ENCODE measurements at regions not wholly inside any gene's neighbourhood (a gene's known extent, or its start where the extent isn't known, plus 50 kb on each side); places are given as distances from the start of the nearest gene placed in this dataset.

GRCh38 chr2:111652681-111653080 is 231.3 kb downstream of the ANAPC1 start:
- Histone ChIP-seq H3K4me3 (no peak overlapping the region), H3K9me3 (peaks cover 0 to 1% (median under 1%) of the 10 kb centered on the region in 4 donors), H3K36me3 (no peaks in the 10 kb centered on the region), H3K27ac (no peak overlapping the region), H3K4me1 (no peaks in the 10 kb centered on the region), H3K27me3 (no peaks in the 10 kb centered on the region)
- intact Hi-C loops (cut with DNase I; ENCODE audit: low total_unique reads), result no loop called here
- TF ChIP-seq POLR2A (IDR thresholded peaks at IDR 0.05), result no peak
- TF ChIP-seq, protein P1, sequence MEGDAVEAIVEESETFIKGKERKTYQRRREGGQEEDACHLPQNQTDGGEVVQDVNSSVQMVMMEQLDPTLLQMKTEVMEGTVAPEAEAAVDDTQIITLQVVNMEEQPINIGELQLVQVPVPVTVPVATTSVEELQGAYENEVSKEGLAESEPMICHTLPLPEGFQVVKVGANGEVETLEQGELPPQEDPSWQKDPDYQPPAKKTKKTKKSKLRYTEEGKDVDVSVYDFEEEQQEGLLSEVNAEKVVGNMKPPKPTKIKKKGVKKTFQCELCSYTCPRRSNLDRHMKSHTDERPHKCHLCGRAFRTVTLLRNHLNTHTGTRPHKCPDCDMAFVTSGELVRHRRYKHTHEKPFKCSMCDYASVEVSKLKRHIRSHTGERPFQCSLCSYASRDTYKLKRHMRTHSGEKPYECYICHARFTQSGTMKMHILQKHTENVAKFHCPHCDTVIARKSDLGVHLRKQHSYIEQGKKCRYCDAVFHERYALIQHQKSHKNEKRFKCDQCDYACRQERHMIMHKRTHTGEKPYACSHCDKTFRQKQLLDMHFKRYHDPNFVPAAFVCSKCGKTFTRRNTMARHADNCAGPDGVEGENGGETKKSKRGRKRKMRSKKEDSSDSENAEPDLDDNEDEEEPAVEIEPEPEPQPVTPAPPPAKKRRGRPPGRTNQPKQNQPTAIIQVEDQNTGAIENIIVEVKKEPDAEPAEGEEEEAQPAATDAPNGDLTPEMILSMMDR (IDR thresholded peaks at IDR 0.05), result no peak
- no peak for TF ChIP-seq POLR2AphosphoS5 (IDR thresholded peaks at IDR 0.05)
- TF ChIP-seq EP300 (IDR thresholded peaks at IDR 0.05), result no peak
- no peak for DNase-seq
- WGBS, 5 donors, result 22 to 56% (median 46%) methylated on average over 1 of the region's 1 CpG

- H3K4me3 ChIP-seq, result no peak overlapping the region
- no peaks in the 10 kb centered on the region for H3K36me3 ChIP-seq
- TF ChIP-seq POLR2A (IDR thresholded peaks at IDR 0.05) (no peak), POLR2AphosphoS5 (IDR thresholded peaks at IDR 0.05) (no peak), EP300 (IDR thresholded peaks at IDR 0.05) (no peak)
- TF ChIP-seq, protein P1 (IDR thresholded peaks at IDR 0.05), result no peak
- H3K4me1 ChIP-seq, result no peaks in the 10 kb centered on the region
- no peaks in the 10 kb centered on the region for H3K27me3 ChIP-seq
- H3K9me3 ChIP-seq, result no peaks in the 10 kb centered on the region
- DNase-seq, result no peak
- 75 to 100% (median 92%) methylated on average over 1 of the region's 1 CpG for WGBS, 5 donors
- H3K27ac ChIP-seq, result no peak overlapping the region
- intact Hi-C loops (cut with DNase I; ENCODE audit: low total_unique reads), result no loop called here
Measured at GRCh38 chr2:111653103-111653624, 230.8 kb downstream of the ANAPC1 start.

DNA sequence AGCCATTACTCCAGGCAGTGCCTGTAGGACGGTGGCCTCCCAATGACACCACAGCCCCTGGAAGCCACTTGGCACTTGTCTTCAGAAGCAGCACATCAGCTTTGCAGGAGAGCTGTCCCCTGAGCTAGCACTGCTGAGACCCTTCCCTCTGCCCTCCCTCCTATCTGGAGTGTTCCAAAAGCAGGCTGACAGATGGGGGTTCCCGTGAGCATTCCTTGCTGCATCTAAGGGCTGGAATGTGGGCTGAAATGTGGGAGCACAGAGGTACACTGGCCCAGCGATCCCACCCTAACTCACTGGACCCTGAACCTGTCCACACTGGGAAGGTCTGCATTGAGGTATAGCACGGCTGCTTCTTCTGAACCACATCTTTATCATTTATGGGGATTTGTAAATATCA is 230.1 kb downstream of the ANAPC1 start:
- intact Hi-C loops (cut with DNase I; ENCODE audit: low total_unique reads), result no loop called here
- no peak overlapping the region for H3K27ac ChIP-seq
- H3K9me3 ChIP-seq, result no peaks in the 10 kb centered on the region
- H3K36me3 ChIP-seq, result no peaks in the 10 kb centered on the region
- no peaks in the 10 kb centered on the region for H3K27me3 ChIP-seq
- WGBS, 5 donors, result 85 to 92% (median 85%) methylated on average over 4 of the region's 4 CpGs
- no peak for TF ChIP-seq EP300 (IDR thresholded peaks at IDR 0.05)
- TF ChIP-seq POLR2AphosphoS5 (IDR thresholded peaks at IDR 0.05), result no peak
- peaks cover 0 to 3% (median under 1%) of the 10 kb centered on the region in 4 donors for H3K4me1 ChIP-seq
- no peak overlapping the region for H3K4me3 ChIP-seq
- no peak for DNase-seq

DNA sequence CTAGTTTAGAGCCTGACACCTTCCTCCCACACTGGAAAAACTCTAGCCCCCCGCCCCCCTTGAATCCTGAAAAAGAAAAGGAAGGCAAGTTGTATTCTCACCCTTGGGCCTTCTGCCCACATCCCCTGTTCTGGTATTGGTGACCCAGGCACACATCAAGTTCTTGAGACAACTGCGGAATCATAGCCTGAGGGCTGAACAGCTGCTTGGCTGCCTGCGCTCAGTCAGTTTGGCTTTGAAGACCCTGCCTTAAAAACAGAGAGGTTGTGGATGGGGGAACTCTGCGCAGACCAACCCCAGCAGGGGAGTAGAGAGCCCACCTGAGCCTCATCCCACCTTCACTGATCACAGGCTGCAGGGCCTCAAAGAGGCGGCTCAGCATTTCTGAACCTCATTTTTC is 229.2 kb downstream of the ANAPC1 start:
- TF ChIP-seq POLR2AphosphoS5 (IDR thresholded peaks at IDR 0.05) (no peak), POLR2A (IDR thresholded peaks at IDR 0.05) (no peak), EP300 (IDR thresholded peaks at IDR 0.05) (no peak)
- TF ChIP-seq, protein P1 (IDR thresholded peaks at IDR 0.05), result no peak
- H3K9me3 ChIP-seq, result no peaks in the 10 kb centered on the region
- no peaks in the 10 kb centered on the region for H3K27me3 ChIP-seq
- intact Hi-C loops (cut with DNase I; ENCODE audit: low total_unique reads), result no loop called here
- H3K36me3 ChIP-seq, result no peaks in the 10 kb centered on the region
- no peak for DNase-seq
- 92 to 97% (median 94%) methylated on average over 5 of the region's 5 CpGs for WGBS, 5 donors
- peaks cover 0 to 13% (median 8%) of the 10 kb centered on the region in 4 donors for H3K4me1 ChIP-seq
- H3K27ac ChIP-seq, result no peak overlapping the region
- no peak overlapping the region for H3K4me3 ChIP-seq

GRCh38 chr2:111656436-111656835 is 227.6 kb downstream of the ANAPC1 start:
- TF ChIP-seq POLR2A (IDR thresholded peaks at IDR 0.05) (no peak), EP300 (IDR thresholded peaks at IDR 0.05) (no peak), POLR2AphosphoS5 (IDR thresholded peaks at IDR 0.05) (no peak)
- TF ChIP-seq, protein P1 (IDR thresholded peaks at IDR 0.05), result no peak
- H3K27me3 ChIP-seq, result no peaks in the 10 kb centered on the region
- 90 to 95% (median 92%) methylated on average over 7 to 9 of the region's 9 CpGs for WGBS, 5 donors
- DNase-seq, result no peak
- H3K9me3 ChIP-seq, result no peaks in the 10 kb centered on the region
- intact Hi-C loops (cut with DNase I; ENCODE audit: low total_unique reads), result no loop called here
- no peak overlapping the region for H3K27ac ChIP-seq
- H3K4me1 ChIP-seq, result peaks cover 0 to 20% (median 12%) of the 10 kb centered on the region in 4 donors
- H3K36me3 ChIP-seq, result no peaks in the 10 kb centered on the region
- no peak overlapping the region for H3K4me3 ChIP-seq

Measured in stomach (tissue), 8 donors.